ENCODE measurements at regions not wholly inside any gene's neighbourhood (a gene's known extent, or its start where the extent isn't known, plus 50 kb on each side); places are given as distances from the start of the nearest gene placed in this dataset.

- no peak for TF ChIP-seq POLR2A (IDR thresholded peaks at IDR 0.05)
- no peak for TF ChIP-seq CTCF (IDR thresholded peaks at IDR 0.05)
These were observed 398.0 kb upstream of the KIF2A start for GRCh38 chr5:61907995-61908394.

Measured in lower leg skin (tissue), 3 donors.